Stomach smooth muscle (tissue), 2 donors: ENCODE measurements at regions not wholly inside any gene's neighbourhood (a gene's known extent, or its start where the extent isn't known, plus 50 kb on each side); places are given as distances from the start of the nearest gene placed in this dataset.

Experiments
- H3K27ac ChIP-seq: one replicate; pipeline ENCODE4 v1.7.0; 2013; ENCODE audit warnings: mild to moderate bottlenecking, low read length, inconsistent platforms
- H3K27me3 ChIP-seq, 2 donors: one replicate each; pipeline ENCODE4 v1.7.0; 2013; ENCODE audit warnings: low read length in 2 of 2; ENCODE audit not compliant: insufficient read depth in 2 of 2, control insufficient read depth in 1 of 2
- H3K36me3 ChIP-seq, 2 donors: one replicate each; pipeline ENCODE4 v1.7.0; 2013; ENCODE audit warnings: low read length in 2 of 2; ENCODE audit not compliant: control insufficient read depth in 2 of 2, insufficient read depth in 2 of 2
- H3K4me1 ChIP-seq: one replicate; pipeline ENCODE4 v1.7.0; 2013; ENCODE audit warnings: low read length; ENCODE audit not compliant: control insufficient read depth, insufficient read depth
- H3K4me3 ChIP-seq, 2 donors: one replicate each; pipeline ENCODE4 v1.7.0; 2013; ENCODE audit warnings: low read length in 2 of 2
- H3K9ac ChIP-seq, 2 donors: one replicate each; pipeline ENCODE4 v1.7.0; 2013; ENCODE audit warnings: low read length in 2 of 2, mild to moderate bottlenecking in 1 of 2
- H3K9me3 ChIP-seq, 2 donors: one replicate each; pipeline ENCODE4 v1.7.0; 2013; ENCODE audit warnings: low read length in 2 of 2; ENCODE audit not compliant: control insufficient read depth in 2 of 2
- donor health status: healthy.
- donor health status: Pancreatic carcinoma.

DNA sequence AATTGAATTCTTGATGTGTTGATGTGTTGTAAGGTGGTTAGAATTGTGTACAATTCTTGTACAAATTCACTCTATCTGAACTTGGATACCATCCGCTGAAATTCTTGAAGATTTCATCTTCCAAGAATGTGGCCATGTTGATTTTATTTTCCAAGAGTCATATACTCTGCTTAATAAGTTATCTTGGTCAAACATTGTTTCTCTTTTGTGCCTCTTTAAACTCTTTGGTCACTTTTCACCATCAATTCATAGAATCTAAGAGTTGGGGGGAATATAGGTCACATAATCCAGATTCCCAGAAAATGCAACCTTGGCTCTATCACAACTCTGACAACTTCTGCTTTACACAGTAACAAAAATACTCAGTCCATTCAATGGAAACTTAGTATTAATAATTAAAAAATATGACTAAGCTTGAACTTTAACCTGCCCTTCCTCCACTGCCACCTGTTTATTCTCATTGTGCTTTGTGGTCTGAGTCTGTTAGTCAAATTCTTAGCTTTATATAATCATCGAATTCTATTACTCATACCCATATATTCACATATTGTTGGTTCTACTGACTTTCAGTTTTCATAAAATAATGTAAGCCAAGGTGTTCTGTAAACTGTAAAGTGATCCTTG lies 373.2 kb downstream of the LMO7 start:
- no peaks in the 10 kb centered on the region for H3K4me1 ChIP-seq
- H3K27ac ChIP-seq = no peak overlapping the region

DNA sequence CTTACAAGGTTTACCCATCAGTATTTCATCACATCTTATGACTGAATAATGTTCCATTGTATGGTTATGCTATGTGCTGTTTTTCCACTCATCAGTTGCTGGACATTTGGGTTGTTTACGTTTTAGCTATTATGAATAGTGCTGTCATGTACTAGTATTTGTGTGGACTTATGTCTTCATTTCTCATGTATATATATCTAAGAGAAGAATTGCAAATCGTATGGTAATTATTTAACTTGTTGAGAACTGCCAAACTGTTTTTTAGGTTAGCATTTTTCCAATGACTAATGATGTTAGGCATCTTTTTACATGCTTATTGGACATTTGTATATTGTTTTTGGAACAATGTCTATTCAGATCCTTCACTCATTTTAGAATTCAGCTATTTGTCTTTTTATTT lies 368.3 kb downstream of the LMO7 start:
- Histone ChIP-seq H3K9ac (no peak overlapping the region), H3K27me3 (no peaks in the 10 kb centered on the region), H3K4me1 (no peaks in the 10 kb centered on the region), H3K9me3 (no peaks in the 10 kb centered on the region), H3K36me3 (no peaks in the 10 kb centered on the region), H3K27ac (no peak overlapping the region), H3K4me3 (no peak overlapping the region)

More for the DNA sequence above, 373.2 kb downstream of the LMO7 start:
- Histone ChIP-seq H3K9ac (no peak overlapping the region), H3K36me3 (no peaks in the 10 kb centered on the region), H3K27me3 (no peaks in the 10 kb centered on the region), H3K9me3 (no peaks in the 10 kb centered on the region), H3K4me3 (no peak overlapping the region)

DNA sequence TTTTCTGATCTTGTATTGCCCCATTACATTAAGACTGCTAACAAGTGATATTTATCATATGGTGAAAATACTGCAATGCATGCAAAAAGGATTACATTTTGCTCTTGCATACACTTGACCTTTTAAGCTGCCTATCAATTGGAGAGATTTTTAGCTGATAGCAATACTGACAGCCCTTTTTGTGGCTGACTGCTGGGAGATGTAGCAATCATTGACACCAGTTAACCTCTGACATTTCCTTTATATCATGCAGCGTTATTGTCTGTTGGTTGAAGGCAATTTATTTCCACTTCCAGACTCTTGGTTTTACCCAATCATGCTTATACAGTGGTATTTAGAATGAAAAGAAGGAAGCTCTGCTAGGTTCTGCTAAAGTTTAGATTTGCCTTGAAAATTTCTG lies 364.0 kb downstream of the LMO7 start:
- no peak overlapping the region for H3K27ac ChIP-seq
- H3K36me3 ChIP-seq = no peaks in the 10 kb centered on the region
- no peaks in the 10 kb centered on the region for H3K27me3 ChIP-seq
- no peaks in the 10 kb centered on the region for H3K4me1 ChIP-seq
- no peaks in the 10 kb centered on the region for H3K9me3 ChIP-seq
- no peak overlapping the region for H3K4me3 ChIP-seq
- H3K9ac ChIP-seq = no peak overlapping the region

- Histone ChIP-seq H3K9me3 (no peaks in the 10 kb centered on the region), H3K36me3 (no peaks in the 10 kb centered on the region), H3K4me3 (no peak overlapping the region), H3K9ac (no peak overlapping the region), H3K4me1 (no peaks in the 10 kb centered on the region), H3K27ac (no peak overlapping the region), H3K27me3 (no peaks in the 10 kb centered on the region)
Measured at GRCh38 chr13:75996582-75996981, 360.5 kb downstream of the LMO7 start.

DNA sequence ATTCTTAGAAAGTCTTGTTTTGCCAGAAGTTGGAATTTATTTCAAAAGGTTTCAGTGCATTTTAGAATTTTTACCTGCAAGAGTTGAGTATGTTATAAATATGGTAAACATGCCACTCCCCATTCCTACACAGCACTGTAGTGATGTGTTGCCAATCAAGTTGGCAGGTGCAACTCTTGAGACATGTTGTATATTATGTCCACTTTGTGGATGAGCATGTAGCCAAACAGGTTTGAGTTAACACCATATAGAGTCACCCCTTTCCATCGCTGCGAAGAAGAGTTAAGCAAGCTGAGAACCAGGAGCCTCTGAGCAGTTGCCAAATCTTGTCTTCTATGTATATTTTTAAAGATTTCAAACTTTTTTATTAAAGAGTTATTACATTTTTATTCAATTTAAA lies 359.8 kb downstream of the LMO7 start:
- H3K4me1 ChIP-seq = no peaks in the 10 kb centered on the region
- H3K4me3 ChIP-seq = no peak overlapping the region
- no peaks in the 10 kb centered on the region for H3K9me3 ChIP-seq
- H3K27me3 ChIP-seq = no peaks in the 10 kb centered on the region
- H3K36me3 ChIP-seq = no peaks in the 10 kb centered on the region
- no peak overlapping the region for H3K9ac ChIP-seq
- no peak overlapping the region for H3K27ac ChIP-seq

DNA sequence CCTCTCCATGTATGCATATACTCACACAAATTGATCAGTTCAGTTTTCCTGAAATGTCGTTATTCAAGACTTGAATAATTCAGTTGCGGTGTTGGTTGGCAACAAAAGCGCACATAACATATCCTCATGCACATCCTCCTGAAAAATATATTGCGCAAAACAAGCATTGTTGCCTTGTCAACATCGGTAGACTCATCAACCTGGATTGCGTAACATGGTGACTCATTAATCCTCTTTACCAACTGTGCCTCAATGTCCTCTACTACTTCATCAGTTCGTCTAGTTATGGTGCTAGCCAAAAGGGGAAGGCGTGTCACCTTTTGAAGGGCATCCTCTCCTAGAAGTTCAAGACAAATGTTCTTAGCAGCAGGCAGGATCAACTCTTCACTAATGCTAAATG lies 357.7 kb downstream of the LMO7 start:
- H3K9me3 ChIP-seq = no peaks in the 10 kb centered on the region
- no peaks in the 10 kb centered on the region for H3K4me1 ChIP-seq
- no peak overlapping the region for H3K27ac ChIP-seq
- H3K27me3 ChIP-seq = no peaks in the 10 kb centered on the region
- no peak overlapping the region for H3K4me3 ChIP-seq
- no peaks in the 10 kb centered on the region for H3K36me3 ChIP-seq
- H3K9ac ChIP-seq = no peak overlapping the region

- H3K9me3 ChIP-seq = no peaks in the 10 kb centered on the region
- no peak overlapping the region for H3K9ac ChIP-seq
- no peak overlapping the region for H3K27ac ChIP-seq
- no peaks in the 10 kb centered on the region for H3K36me3 ChIP-seq
- no peaks in the 10 kb centered on the region for H3K27me3 ChIP-seq
- no peaks in the 10 kb centered on the region for H3K4me1 ChIP-seq
- no peak overlapping the region for H3K4me3 ChIP-seq
Measured at GRCh38 chr13:75993241-75993640, 357.1 kb downstream of the LMO7 start.

GRCh38 chr13:75986818-75987217 lies 350.7 kb downstream of the LMO7 start:
- no peak overlapping the region for H3K27ac ChIP-seq
- no peak overlapping the region for H3K4me3 ChIP-seq
- no peaks in the 10 kb centered on the region for H3K27me3 ChIP-seq
- no peaks in the 10 kb centered on the region for H3K36me3 ChIP-seq
- H3K4me1 ChIP-seq = no peaks in the 10 kb centered on the region
- H3K9ac ChIP-seq = no peak overlapping the region
- H3K9me3 ChIP-seq = no peaks in the 10 kb centered on the region

DNA sequence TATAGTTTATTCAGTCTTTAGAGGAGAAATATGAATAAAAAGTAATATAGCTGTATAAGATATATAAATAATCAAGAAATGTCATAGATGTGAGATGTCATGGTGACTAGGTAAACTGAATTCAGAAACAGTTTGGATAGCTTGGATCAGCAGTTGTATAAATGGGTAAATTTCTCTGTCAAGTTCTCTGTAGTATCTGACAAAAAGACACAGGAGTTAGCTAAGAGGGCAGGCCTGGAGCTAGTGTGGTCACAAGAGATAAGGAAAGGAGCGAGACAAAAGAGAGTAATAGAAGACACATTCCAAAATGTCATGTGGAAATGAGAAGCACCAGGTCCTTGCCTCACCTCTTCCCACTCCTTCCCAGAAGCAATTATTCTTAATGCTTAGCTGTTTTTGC lies 349.0 kb downstream of the LMO7 start:
- no peaks in the 10 kb centered on the region for H3K4me1 ChIP-seq
- H3K4me3 ChIP-seq = no peak overlapping the region
- H3K27ac ChIP-seq = no peak overlapping the region
- H3K9ac ChIP-seq = no peak overlapping the region
- no peaks in the 10 kb centered on the region for H3K36me3 ChIP-seq
- H3K27me3 ChIP-seq = no peaks in the 10 kb centered on the region
- no peaks in the 10 kb centered on the region for H3K9me3 ChIP-seq

- Histone ChIP-seq H3K9me3 (no peaks in the 10 kb centered on the region), H3K9ac (no peak overlapping the region), H3K27me3 (no peaks in the 10 kb centered on the region), H3K4me3 (no peak overlapping the region), H3K4me1 (no peaks in the 10 kb centered on the region), H3K27ac (no peak overlapping the region), H3K36me3 (no peaks in the 10 kb centered on the region)
Measured at GRCh38 chr13:75978818-75979217, 342.7 kb downstream of the LMO7 start.

DNA sequence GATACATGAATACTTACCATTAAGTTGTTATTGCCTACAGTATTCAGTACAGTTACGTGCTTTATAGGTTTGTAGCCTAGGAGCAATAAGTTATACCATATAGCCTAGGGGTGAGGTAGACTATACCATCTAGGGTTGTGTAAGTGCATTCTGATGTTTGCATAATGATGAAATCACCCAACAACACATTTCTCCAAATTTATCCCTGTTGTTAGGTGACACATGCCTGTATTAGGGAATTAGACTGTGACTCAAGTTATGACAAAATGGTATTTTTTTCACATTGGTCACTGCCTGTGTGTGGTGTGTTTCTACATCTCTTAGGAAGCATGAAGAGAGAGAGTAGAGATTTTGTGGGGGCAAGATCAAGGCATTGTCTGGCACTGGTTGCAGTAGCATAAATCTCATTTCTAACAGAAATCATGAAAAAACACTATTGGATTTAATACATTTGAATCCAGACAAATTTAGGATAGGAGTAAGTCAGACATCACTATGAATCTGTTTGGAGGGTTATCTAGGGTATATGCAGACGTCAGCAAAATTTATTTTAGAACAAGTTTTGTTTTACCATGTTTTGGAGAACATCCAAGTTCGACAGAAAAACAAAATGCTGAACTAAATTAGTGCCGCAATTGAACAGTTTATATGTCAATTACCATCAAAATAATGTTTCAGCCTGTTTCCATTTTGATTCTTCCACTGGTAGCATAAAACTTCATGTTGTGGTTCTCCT lies 332.1 kb downstream of the LMO7 start:
- Histone ChIP-seq H3K4me1 (no peaks in the 10 kb centered on the region), H3K9ac (no peak overlapping the region), H3K27me3 (no peaks in the 10 kb centered on the region), H3K27ac (no peak overlapping the region), H3K9me3 (no peaks in the 10 kb centered on the region), H3K36me3 (no peaks in the 10 kb centered on the region), H3K4me3 (no peak overlapping the region)
